ENCODE measurements at regions not wholly inside any gene's neighbourhood (a gene's known extent, or its start where the extent isn't known, plus 50 kb on each side); places are given as distances from the start of the nearest gene placed in this dataset.

GRCh38 chr14:76664790-76665189, 96.5 kb upstream of the VASH1 start:
- DNase-seq, result no peak

DNA sequence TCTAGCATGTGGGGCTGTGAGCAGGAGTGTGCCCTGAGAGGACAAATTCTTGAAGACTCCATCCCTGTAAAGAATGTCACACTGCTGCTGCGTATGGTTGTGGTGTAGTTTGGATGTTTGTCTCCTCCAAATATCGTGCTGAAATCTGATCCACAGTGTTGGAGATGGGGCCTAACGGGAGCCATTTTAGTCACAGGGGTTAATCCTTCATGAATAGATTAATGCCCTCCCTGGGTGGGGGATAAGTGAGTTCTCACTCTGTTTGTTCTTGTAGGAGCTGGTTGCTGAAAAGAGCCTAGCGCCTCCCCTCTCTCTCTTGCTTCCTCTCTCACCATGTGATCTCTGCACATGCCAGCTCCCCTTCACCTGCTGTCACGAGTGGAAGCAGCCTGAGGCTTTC, 94.5 kb upstream of the VASH1 start:
- DNase-seq, result no peak

DNA sequence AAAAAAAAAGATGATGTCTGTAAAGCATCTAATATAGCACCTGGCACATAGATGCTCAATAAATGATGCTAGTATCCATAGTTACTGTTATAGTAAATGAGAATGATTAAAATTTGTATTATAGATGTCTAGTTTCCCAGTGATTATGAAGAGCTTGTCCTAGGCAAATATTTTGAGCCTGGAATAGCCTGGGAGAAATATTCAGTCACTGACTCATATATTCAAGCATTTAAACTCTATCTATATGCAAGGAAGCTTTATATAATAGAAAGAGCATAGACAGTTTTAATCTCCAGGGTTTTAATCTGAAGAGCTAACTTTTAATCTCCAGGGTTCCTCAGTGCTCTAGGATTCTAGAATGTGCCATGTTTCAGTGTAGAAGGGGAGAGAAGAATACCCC, 91.5 kb upstream of the VASH1 start:
- DNase-seq, result no peak

DNA sequence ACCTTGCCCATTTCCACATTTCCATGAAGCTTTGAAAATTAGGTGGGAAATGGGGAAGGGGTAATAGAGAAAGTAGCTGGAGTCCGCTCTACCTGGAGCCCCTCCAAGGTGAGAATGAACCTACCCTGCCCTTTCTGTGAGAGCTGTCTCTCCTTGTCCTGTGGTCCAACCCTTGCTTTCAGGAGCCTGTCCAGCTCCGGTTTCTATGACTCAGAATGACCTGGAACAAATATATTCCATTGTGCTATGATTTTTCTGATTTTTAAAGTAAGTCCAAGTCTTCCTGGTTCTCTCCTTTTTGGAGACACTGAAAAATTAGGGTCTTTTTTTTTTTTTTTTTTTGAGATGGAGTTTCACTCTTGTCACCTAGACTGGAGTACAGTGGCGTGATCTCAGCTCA, 89.1 kb upstream of the VASH1 start:
- DNase-seq, result no peak

- DNase-seq, result no peak
Observed at GRCh38 chr14:76673261-76673660, 88.0 kb upstream of the VASH1 start.

- DNase-seq, result no peak
Observed at GRCh38 chr14:76675046-76675445, 86.2 kb upstream of the VASH1 start.

GRCh38 chr14:76676539-76676938, 84.7 kb upstream of the VASH1 start:
- DNase-seq, result no peak

DNA sequence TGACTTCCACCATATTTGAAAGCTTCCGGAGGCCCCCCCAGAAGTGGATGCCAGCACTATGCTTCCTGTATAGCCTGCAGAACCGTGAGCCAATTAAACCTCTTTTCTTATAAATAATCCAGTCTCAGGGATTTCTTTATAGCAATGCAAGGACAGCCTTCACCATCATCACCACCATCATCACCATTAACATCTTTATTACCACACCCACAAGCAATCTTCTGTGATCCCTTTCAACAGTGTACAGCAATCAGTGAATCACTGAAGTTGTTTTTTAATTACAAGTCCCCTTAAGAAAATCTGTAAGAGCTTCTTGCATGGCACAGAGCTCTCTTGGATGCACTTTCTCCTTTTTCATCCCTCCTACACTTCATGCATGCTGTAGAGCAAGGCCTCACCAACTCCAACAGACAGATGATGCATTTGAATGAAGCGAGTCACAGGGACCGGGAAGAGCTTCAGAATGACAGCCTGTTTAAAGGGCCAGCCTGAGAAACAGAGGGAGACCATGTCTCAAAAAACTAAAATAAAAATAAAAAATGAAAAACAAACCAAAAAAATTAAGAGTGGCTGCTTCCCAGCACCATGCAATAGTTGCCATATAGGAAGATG, 83.6 kb upstream of the VASH1 start:
- DNase-seq, result no peak

- no peak for DNase-seq
Observed at GRCh38 chr14:76678244-76678800, 82.9 kb upstream of the VASH1 start.

DNA sequence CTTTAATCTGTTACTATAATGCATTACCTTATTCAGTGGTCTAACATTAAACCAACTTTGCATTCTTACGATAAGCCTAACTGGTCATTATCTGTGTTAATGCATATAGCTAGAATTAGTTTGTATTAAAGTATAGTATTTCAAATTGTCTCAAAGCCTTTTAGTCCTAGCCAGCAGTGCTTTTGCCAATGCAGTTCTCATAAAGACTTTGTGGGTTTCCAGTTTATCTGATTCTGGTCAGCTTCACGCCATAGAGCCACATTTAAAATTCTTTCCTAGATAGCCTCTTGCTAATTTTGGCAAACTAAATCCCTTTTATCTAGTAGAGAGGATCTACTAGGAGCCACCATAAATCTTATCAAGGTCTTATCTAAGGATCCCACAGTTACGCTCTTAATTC, 78.9 kb upstream of the VASH1 start:
- DNase-seq, result no peak

GRCh38 chr14:76686646-76687045, 74.6 kb upstream of the VASH1 start:
- DNase-seq, result no peak

GRCh38 chr14:76687611-76688382, 73.5 kb upstream of the VASH1 start:
- no peak for DNase-seq

- no peak for DNase-seq
Observed at GRCh38 chr14:76688383-76688671, 72.9 kb upstream of the VASH1 start.

DNA sequence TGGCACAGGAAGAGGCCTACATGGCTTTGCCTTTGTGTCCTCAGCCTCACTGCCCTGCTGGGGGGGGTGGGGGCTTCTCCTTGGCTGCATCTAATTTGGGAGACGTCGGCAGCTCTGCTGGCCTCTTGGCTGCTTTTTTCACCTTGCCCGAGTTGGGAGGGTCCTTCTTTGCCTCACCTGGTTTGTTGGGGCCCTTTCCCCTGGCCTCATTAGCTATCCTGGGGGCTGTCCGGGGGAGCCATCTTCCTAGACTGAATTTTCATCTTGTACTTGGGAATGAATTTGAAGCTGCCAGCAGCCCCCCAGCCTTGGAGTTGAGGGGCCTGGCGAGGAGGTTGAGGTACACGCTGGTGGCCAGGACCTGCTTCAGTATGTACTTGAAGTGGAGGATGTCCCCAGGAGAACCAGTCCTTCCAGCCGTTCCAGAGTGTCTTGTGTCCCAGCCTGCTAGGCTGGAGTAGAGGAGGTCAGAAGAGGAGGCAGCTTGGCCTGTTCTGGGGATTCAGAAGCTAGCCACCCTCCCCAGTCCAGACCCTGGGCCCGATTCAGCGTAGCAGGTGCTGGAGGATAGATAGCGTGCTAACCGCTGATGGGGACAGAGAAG, 70.7 kb upstream of the VASH1 start:
- no peak for DNase-seq

DNA sequence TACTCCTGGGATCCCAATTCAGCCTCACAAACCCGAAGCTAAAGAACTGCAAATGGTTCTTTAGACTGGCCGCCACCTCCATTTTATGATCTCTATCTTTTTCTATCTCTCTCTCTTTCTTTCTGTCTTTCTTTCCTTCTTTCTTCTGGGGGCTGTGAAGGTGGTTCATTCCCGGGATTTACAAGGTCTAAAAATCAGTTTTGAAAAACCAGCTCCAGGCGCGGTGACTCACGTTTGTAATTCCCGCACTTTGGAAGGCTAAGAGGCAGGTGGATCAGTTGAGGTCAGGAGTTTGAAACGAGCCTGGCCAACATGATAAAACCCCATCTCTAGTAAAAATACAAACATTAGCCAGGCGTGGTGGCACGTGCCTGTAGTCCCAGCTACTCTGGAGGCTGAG, 67.2 kb upstream of the VASH1 start:
- no peak for DNase-seq

DNA sequence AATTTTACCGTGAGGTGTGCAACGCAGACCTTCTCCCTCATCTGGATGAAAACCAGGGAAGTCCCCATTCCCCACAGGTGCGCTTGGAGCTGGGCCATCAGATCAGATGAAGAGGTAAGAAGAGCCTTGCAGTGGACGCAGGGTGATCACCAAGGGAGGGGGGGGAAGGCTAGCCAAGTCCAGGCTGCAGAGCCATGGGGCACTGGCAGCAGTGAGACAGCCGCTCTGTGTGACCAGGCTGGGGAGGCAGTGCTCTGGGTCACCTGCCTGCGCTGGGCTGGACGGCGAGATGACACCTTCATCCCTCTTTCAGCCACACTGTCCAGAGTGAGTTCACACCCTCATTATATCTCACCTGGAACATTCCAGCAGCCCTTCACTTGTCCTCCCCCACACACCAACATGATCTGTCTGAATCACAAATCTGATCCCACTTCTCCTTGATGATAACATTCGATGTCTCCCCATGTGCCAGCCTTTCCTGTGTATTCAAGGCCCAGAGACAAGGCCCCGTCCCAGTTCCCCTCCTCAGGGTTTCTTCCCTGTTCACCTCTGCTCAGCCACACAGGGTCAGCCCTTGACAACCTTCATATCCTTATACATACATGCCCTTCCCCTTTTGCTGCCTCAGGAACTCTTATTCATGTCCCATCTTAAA, 65.9 kb upstream of the VASH1 start:
- no peak for DNase-seq

- no peak for DNase-seq
Observed at GRCh38 chr14:76696361-76696760, 64.9 kb upstream of the VASH1 start.

- DNase-seq, result no peak
Observed at GRCh38 chr14:76696791-76697190, 64.5 kb upstream of the VASH1 start.

DNA sequence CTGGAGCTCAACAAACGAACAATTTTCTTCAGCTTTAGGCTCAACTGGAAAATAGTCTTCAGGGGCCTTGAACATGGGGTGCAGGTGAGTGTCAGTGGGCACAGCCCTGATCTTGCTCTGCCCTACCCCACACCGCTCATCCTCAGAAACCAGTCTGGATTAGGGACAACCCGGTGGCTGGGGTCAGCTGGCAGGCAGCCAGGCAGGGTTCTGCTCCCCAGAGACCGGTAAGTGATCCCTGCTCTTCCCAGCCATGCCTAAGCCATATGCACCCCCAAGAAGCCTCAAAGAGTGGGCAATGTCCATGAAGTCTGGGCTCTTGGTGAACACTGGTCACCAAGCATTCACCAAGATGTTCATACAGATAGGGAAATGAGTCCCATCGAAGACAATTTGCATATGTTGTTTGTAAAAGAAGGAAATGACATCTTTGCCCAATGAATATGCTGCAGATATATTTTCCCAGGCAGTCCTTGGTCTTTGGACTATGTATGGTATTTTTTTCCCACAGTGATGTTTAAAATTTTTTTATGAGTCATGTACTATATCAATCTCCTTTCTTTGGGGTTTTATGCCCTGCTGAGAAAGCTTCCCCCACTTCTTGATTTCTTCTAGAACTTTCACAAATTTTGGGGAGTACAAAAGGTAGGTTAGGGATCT, 63.9 kb upstream of the VASH1 start:
- no peak for DNase-seq

- DNase-seq, result no peak
Observed at GRCh38 chr14:76698191-76698590, 63.1 kb upstream of the VASH1 start.

DNA sequence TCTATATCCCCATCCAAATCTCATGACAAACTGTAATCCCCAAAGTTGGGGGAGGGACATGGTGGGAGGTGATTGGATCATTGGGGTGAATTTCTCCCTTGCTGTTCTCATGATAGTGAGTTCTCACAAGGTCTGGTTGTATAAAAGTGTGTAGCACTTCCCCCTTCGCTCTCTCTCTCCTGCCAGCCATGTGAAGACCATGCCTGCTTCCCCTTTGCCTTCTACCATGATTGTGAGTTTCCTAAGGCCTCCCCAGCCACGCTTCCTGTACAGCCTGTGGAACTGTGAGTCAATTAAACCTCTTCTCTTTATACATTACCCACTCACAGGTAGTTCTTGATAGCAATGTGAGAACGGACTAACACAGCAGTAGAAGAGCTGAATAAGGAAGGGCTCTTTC, 62.6 kb upstream of the VASH1 start:
- no peak for DNase-seq

- DNase-seq, result no peak
Observed at GRCh38 chr14:76699209-76699938, 61.9 kb upstream of the VASH1 start.

All from left kidney (tissue), 1 donor.